NCI-H1417 (cell line): ENCODE measurements at regions not wholly inside any gene's neighbourhood (a gene's known extent, or its start where the extent isn't known, plus 50 kb on each side); places are given as distances from the start of the nearest gene placed in this dataset.
"Not testable (repeated sequence)": the region's sequence is repeated elsewhere in the genome, so short reads cannot be mapped to it uniquely, and the experiment has no call there.

Experiments
- DNase-seq, 3 experiments: peaks; one replicate each; lab custom pipeline; 2025; lab: John Stamatoyannopoulos, UW

GRCh38 chr14:96686126-96686525, 111.1 kb upstream of the VRK1 start:
- DNase-seq, result no peak

GRCh38 chr14:96688629-96689028, 108.6 kb upstream of the VRK1 start:
- peak in 2 of 3 experiments; percentile 11 to 53 for DNase-seq

GRCh38 chr14:96690713-96691383, 106.3 kb upstream of the VRK1 start:
- DNase-seq, result no peak

- no peak for DNase-seq
Measured at GRCh38 chr14:96693252-96693820, 103.8 kb upstream of the VRK1 start.

GRCh38 chr14:96693987-96694386, 103.2 kb upstream of the VRK1 start:
- DNase-seq, result peak in 1 of 3 experiments; percentile 14

- no peak for DNase-seq
Measured at GRCh38 chr14:96698960-96699539, 98.1 kb upstream of the VRK1 start.

- no peak for DNase-seq
Measured at GRCh38 chr14:96699666-96700065, 97.5 kb upstream of the VRK1 start.

GRCh38 chr14:96702831-96703230, 94.4 kb upstream of the VRK1 start:
- no peak for DNase-seq

- DNase-seq, result no peak
Measured at GRCh38 chr14:96705422-96706092, 91.6 kb upstream of the VRK1 start.

- DNase-seq, result no peak
Measured at GRCh38 chr14:96706893-96707292, 90.3 kb upstream of the VRK1 start.

- DNase-seq, result peak in 1 of 3 experiments; percentile 40
Measured at GRCh38 chr14:96710060-96710666, 87.0 kb upstream of the VRK1 start.

GRCh38 chr14:96711559-96712267, 85.5 kb upstream of the VRK1 start:
- no peak for DNase-seq

- no peak for DNase-seq
Measured at GRCh38 chr14:96713426-96713825, 83.8 kb upstream of the VRK1 start.

GRCh38 chr14:96714537-96714936, 82.6 kb upstream of the VRK1 start:
- DNase-seq, result not testable (repeated sequence)

- DNase-seq, result no peak
Measured at GRCh38 chr14:96717116-96717515, 80.1 kb upstream of the VRK1 start.

GRCh38 chr14:96718407-96718806, 78.8 kb upstream of the VRK1 start:
- no peak for DNase-seq

GRCh38 chr14:96720702-96721101, 76.5 kb upstream of the VRK1 start:
- DNase-seq, result not testable (repeated sequence)

GRCh38 chr14:96722736-96723135, 74.4 kb upstream of the VRK1 start:
- DNase-seq, result no peak

GRCh38 chr14:96723946-96724345, 73.2 kb upstream of the VRK1 start:
- DNase-seq, result no peak

GRCh38 chr14:96725232-96725631, 72.0 kb upstream of the VRK1 start:
- no peak for DNase-seq

GRCh38 chr14:96727073-96727472, 70.1 kb upstream of the VRK1 start:
- no peak for DNase-seq

GRCh38 chr14:96727491-96727890, 69.7 kb upstream of the VRK1 start:
- no peak for DNase-seq
